ENCODE measurements at regions not wholly inside any gene's neighbourhood (a gene's known extent, or its start where the extent isn't known, plus 50 kb on each side); places are given as distances from the start of the nearest gene placed in this dataset.
"Not testable (repeated sequence)": the region's sequence is repeated elsewhere in the genome, so short reads cannot be mapped to it uniquely, and the experiment has no call there.

GRCh38 chr7:68873616-68874015 is 724.7 kb upstream of the AUTS2 start:
- TF ChIP-seq, protein P1, sequence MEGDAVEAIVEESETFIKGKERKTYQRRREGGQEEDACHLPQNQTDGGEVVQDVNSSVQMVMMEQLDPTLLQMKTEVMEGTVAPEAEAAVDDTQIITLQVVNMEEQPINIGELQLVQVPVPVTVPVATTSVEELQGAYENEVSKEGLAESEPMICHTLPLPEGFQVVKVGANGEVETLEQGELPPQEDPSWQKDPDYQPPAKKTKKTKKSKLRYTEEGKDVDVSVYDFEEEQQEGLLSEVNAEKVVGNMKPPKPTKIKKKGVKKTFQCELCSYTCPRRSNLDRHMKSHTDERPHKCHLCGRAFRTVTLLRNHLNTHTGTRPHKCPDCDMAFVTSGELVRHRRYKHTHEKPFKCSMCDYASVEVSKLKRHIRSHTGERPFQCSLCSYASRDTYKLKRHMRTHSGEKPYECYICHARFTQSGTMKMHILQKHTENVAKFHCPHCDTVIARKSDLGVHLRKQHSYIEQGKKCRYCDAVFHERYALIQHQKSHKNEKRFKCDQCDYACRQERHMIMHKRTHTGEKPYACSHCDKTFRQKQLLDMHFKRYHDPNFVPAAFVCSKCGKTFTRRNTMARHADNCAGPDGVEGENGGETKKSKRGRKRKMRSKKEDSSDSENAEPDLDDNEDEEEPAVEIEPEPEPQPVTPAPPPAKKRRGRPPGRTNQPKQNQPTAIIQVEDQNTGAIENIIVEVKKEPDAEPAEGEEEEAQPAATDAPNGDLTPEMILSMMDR (IDR thresholded peaks at IDR 0.05; ENCODE audit: partially characterized antibody, unreplicated experiment) = no peak
- H3K4me3 Mint-ChIP-seq (ENCODE audit: unreplicated experiment) = no peak overlapping the region
- H3K27ac Mint-ChIP-seq (ENCODE audit: unreplicated experiment) = no peak overlapping the region
- H3K9me3 Mint-ChIP-seq (ENCODE audit: unreplicated experiment) = no peaks in the 10 kb centered on the region
- DNase-seq = no peak
- no peaks in the 10 kb centered on the region for H3K27me3 Mint-ChIP-seq (ENCODE audit: unreplicated experiment)
- no peaks in the 10 kb centered on the region for H3K36me3 Mint-ChIP-seq (ENCODE audit: unreplicated experiment)
- H3K4me1 Mint-ChIP-seq (ENCODE audit: low read depth, unreplicated experiment) = no peaks in the 10 kb centered on the region

- H3K4me3 Mint-ChIP-seq (ENCODE audit: unreplicated experiment) = no peak overlapping the region
- H3K27me3 Mint-ChIP-seq (ENCODE audit: unreplicated experiment) = no peaks in the 10 kb centered on the region
- DNase-seq = no peak
- TF ChIP-seq, protein P1 (IDR thresholded peaks at IDR 0.05; ENCODE audit: partially characterized antibody, unreplicated experiment) = no peak
- no peaks in the 10 kb centered on the region for H3K9me3 Mint-ChIP-seq (ENCODE audit: unreplicated experiment)
- no peaks in the 10 kb centered on the region for H3K36me3 Mint-ChIP-seq (ENCODE audit: unreplicated experiment)
- H3K4me1 Mint-ChIP-seq (ENCODE audit: low read depth, unreplicated experiment) = no peaks in the 10 kb centered on the region
- no peak overlapping the region for H3K27ac Mint-ChIP-seq (ENCODE audit: unreplicated experiment)
Observed at GRCh38 chr7:68875857-68876256, 722.4 kb upstream of the AUTS2 start.

- H3K9me3 Mint-ChIP-seq (ENCODE audit: unreplicated experiment); H3K4me3 Mint-ChIP-seq (ENCODE audit: unreplicated experiment); H3K36me3 Mint-ChIP-seq (ENCODE audit: unreplicated experiment): not testable (repeated sequence)
Observed at GRCh38 chr7:68887116-68887515, 711.2 kb upstream of the AUTS2 start.

GRCh38 chr7:68888971-68889385 is 709.3 kb upstream of the AUTS2 start:
- H3K9me3 Mint-ChIP-seq (ENCODE audit: unreplicated experiment) = no peaks in the 10 kb centered on the region
- H3K27ac Mint-ChIP-seq (ENCODE audit: unreplicated experiment) = peak overlapping the region; percentile 53
- H3K27me3 Mint-ChIP-seq (ENCODE audit: unreplicated experiment) = peaks cover 2% of the 10 kb centered on the region

More at GRCh38 chr7:68887116-68887515, 711.2 kb upstream of the AUTS2 start:
- not testable (repeated sequence) for H3K27ac Mint-ChIP-seq (ENCODE audit: unreplicated experiment); DNase-seq; H3K4me1 Mint-ChIP-seq (ENCODE audit: low read depth, unreplicated experiment); H3K27me3 Mint-ChIP-seq (ENCODE audit: unreplicated experiment)

GRCh38 chr7:68892236-68892635 is 706.0 kb upstream of the AUTS2 start:
- H3K27ac Mint-ChIP-seq (ENCODE audit: unreplicated experiment) = no peak overlapping the region
- peaks cover 2% of the 10 kb centered on the region for H3K4me1 Mint-ChIP-seq (ENCODE audit: low read depth, unreplicated experiment)
- H3K4me3 Mint-ChIP-seq (ENCODE audit: unreplicated experiment) = no peak overlapping the region
- no peaks in the 10 kb centered on the region for H3K9me3 Mint-ChIP-seq (ENCODE audit: unreplicated experiment)
- TF ChIP-seq, protein P1 (IDR thresholded peaks at IDR 0.05; ENCODE audit: partially characterized antibody, unreplicated experiment) = no peak
- no peak for DNase-seq
- H3K27me3 Mint-ChIP-seq (ENCODE audit: unreplicated experiment) = peaks cover 2% of the 10 kb centered on the region
- H3K36me3 Mint-ChIP-seq (ENCODE audit: unreplicated experiment) = peaks cover 5% of the 10 kb centered on the region

More at GRCh38 chr7:68888971-68889385, 709.3 kb upstream of the AUTS2 start:
- H3K4me3 Mint-ChIP-seq (ENCODE audit: unreplicated experiment) = no peak overlapping the region
- H3K36me3 Mint-ChIP-seq (ENCODE audit: unreplicated experiment) = peaks cover 5% of the 10 kb centered on the region
- DNase-seq = peak; percentile 21
- TF ChIP-seq, protein P1 (IDR thresholded peaks at IDR 0.05; ENCODE audit: partially characterized antibody, unreplicated experiment) = no peak
- peaks cover 2% of the 10 kb centered on the region for H3K4me1 Mint-ChIP-seq (ENCODE audit: low read depth, unreplicated experiment)
